Muscle layer of colon (tissue), 2 donors: ENCODE measurements at regions not wholly inside any gene's neighbourhood (a gene's known extent, or its start where the extent isn't known, plus 50 kb on each side); places are given as distances from the start of the nearest gene placed in this dataset.

Experiments used
- H3K27ac ChIP-seq: one replicate; pipeline ENCODE4 v1.7.0; 2013; ENCODE audit warnings: low read depth, mild to moderate bottlenecking, low read length, moderate library complexity
- H3K27me3 ChIP-seq, 2 donors: one replicate each; pipeline ENCODE4 v1.7.0; 2013; ENCODE audit warnings: low read length in 2 of 2, mild to moderate bottlenecking in 2 of 2; ENCODE audit not compliant: insufficient read depth in 2 of 2, control insufficient read depth in 1 of 2
- H3K36me3 ChIP-seq: one replicate; pipeline ENCODE4 v1.7.0; 2013; ENCODE audit warnings: mild to moderate bottlenecking, low read length; ENCODE audit not compliant: insufficient read depth
- H3K4me1 ChIP-seq: one replicate; pipeline ENCODE4 v1.7.0; 2013; ENCODE audit warnings: mild to moderate bottlenecking, low read length; ENCODE audit not compliant: insufficient read depth
- H3K4me3 ChIP-seq, 2 donors: one replicate each; pipeline ENCODE4 v1.7.0; 2013; ENCODE audit warnings: low read length in 2 of 2, low read depth in 1 of 2, mild to moderate bottlenecking in 1 of 2, moderate library complexity in 1 of 2
- H3K9ac ChIP-seq: one replicate; pipeline ENCODE4 v1.7.0; 2013; ENCODE audit warnings: low read length
- H3K9me3 ChIP-seq: one replicate; pipeline ENCODE4 v1.7.0; 2013; ENCODE audit warnings: mild to moderate bottlenecking, low read length
- donor health status: abdominal sarcoma.
- donor health status: Adenocarcinoma of cecum.

DNA sequence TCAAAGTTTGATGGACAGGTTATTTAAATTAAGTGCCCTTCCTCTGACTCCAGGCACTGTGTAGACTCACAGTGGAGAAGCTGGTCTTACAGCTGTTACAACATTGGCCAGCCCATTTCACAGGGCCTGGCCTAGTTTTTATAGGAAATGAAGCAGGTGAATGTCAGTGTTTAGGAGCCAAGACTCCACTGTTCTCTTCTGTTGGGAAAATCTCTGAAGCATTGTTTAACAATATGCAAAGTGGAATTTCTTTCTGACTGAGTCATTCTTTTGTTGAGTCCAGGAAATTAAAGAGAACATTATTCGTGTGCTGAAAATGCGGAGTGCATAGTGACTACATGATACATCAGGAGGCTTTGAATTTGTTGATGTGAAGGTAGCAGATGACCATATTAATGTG is 64.7 kb downstream of the ARRDC4 start:
- Histone ChIP-seq H3K9me3 (no peaks in the 10 kb centered on the region), H3K27me3 (no peaks in the 10 kb centered on the region), H3K9ac (no peak overlapping the region), H3K4me1 (peaks cover 22% of the 10 kb centered on the region), H3K27ac (peak overlapping the region; percentile 70), H3K4me3 (no peak overlapping the region), H3K36me3 (no peaks in the 10 kb centered on the region)

DNA sequence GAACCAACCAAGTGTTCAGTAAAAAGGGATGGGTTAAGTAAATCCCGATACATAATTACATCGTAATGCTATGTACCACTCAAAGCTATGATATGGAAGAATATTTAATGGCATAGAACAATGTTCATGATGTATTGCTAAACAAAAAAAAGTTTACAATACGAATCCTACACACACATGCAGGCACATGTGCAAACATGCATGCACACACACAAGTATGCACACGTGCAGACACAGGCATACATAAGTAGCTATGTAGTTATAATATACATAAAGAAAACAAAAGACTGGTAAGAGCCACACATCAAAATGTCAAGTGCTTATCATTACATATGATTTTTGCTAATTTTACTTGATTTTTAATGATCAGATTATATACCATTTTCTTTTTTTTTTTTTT is 74.2 kb downstream of the ARRDC4 start:
- Histone ChIP-seq H3K9me3 (no peaks in the 10 kb centered on the region), H3K9ac (no peak overlapping the region), H3K27ac (no peak overlapping the region), H3K27me3 (no peaks in the 10 kb centered on the region), H3K4me1 (no peaks in the 10 kb centered on the region), H3K4me3 (no peak overlapping the region), H3K36me3 (no peaks in the 10 kb centered on the region)

- Histone ChIP-seq H3K27ac (no peak overlapping the region), H3K4me3 (no peak overlapping the region), H3K4me1 (no peaks in the 10 kb centered on the region), H3K9me3 (no peaks in the 10 kb centered on the region), H3K36me3 (no peaks in the 10 kb centered on the region), H3K27me3 (no peaks in the 10 kb centered on the region), H3K9ac (no peak overlapping the region)
These were observed 74.6 kb downstream of the ARRDC4 start for GRCh38 chr15:98035134-98035533.

GRCh38 chr15:98035577-98036010 is 75.1 kb downstream of the ARRDC4 start:
- Histone ChIP-seq H3K9ac (no peak overlapping the region), H3K27me3 (no peaks in the 10 kb centered on the region), H3K27ac (no peak overlapping the region), H3K36me3 (no peaks in the 10 kb centered on the region), H3K9me3 (no peaks in the 10 kb centered on the region), H3K4me3 (no peak overlapping the region), H3K4me1 (no peaks in the 10 kb centered on the region)

DNA sequence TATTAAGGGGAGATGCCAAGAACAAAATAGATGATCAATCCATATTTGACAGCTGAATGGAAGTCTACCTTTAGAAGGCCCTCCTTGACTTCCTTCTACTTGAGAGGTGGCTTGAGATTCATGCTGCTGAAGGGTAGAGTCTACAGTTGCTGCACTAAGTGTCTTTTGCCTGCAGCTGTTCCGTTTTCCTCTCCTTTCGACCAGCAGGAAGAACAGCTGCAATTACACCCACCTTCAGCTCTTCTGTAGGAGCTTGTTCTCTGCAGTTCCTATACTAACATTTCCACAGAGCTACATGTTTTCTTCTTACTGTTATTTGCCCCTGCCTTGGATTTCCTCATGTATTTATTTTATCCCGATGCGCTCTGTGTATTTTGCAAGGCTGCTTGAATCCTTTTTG is 79.1 kb downstream of the ARRDC4 start:
- Histone ChIP-seq H3K9ac (no peak overlapping the region), H3K27me3 (no peaks in the 10 kb centered on the region), H3K9me3 (no peaks in the 10 kb centered on the region), H3K4me1 (no peaks in the 10 kb centered on the region), H3K4me3 (no peak overlapping the region), H3K27ac (no peak overlapping the region), H3K36me3 (no peaks in the 10 kb centered on the region)

GRCh38 chr15:98040146-98040545 is 79.6 kb downstream of the ARRDC4 start:
- Histone ChIP-seq H3K4me1 (no peaks in the 10 kb centered on the region), H3K9ac (no peak overlapping the region), H3K4me3 (no peak overlapping the region), H3K9me3 (no peaks in the 10 kb centered on the region), H3K27me3 (no peaks in the 10 kb centered on the region), H3K36me3 (no peaks in the 10 kb centered on the region), H3K27ac (no peak overlapping the region)

DNA sequence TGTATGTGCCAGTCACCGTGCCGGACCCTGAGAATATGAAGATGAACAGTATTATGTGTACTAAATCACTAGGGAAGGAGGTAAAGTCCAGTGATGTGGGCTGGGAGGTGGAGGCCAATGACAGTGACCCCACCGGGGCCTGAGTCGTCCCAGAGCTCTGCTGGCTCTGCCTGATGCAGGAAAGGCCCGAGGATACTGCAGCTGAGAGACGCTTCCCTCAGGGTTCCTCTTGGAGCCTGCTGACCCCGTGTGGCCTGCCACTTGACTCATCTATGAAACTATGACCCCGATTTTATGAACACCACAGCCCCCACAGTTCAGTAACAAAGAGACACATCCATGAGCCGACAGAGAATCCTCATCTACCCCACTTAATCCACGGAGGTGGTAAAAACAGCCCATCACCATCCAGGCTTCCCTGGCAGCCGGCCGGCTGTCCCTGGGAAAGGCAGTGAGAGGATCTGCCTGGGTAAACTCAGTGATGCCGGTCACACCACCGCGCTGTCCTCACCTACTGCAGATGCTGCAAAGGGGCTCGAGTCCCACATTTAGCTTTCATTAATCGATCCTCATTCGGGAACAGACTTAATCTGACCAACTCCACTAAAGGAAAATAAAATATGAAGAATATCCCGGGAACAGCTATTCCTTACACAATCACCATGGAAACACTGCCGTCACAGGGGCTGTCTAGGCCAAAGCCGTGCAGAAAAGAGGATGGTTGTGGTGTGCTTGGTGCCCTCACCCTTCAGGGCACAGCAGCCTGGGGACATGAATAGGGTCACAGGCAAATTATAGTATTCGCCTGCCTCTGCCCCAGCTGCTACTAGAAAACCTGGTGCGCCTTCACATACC is 82.9 kb downstream of the ARRDC4 start:
- Histone ChIP-seq H3K4me3 (no peak overlapping the region), H3K9me3 (no peaks in the 10 kb centered on the region), H3K27me3 (no peaks in the 10 kb centered on the region), H3K27ac (no peak overlapping the region), H3K4me1 (no peaks in the 10 kb centered on the region), H3K9ac (no peak overlapping the region), H3K36me3 (no peaks in the 10 kb centered on the region)

- Histone ChIP-seq H3K27me3 (no peaks in the 10 kb centered on the region), H3K27ac (no peak overlapping the region), H3K4me1 (no peaks in the 10 kb centered on the region), H3K4me3 (no peak overlapping the region), H3K9ac (no peak overlapping the region), H3K9me3 (peaks cover under 1% of the 10 kb centered on the region), H3K36me3 (no peaks in the 10 kb centered on the region)
These were observed 91.2 kb downstream of the ARRDC4 start for GRCh38 chr15:98051734-98052133.

DNA sequence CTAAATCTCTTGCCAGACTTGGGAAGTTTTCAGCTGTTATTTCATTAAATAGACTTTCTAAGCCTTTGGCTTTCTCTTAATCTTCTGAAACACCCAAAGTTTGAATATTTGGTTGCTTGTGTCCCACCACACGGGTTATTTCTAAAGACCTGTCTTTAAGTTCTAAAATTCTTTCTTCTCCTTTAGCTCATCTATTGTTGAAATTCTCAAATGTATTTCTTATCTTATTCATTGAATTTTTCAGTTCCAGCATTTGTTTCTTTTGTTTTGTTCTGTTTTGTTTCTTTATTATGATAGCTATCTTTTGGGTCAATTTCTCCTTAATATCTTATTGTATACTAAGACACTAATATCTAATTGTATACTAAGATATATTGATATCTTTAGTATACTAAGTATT is 97.0 kb downstream of the ARRDC4 start:
- Histone ChIP-seq H3K27me3 (no peaks in the 10 kb centered on the region), H3K36me3 (no peaks in the 10 kb centered on the region), H3K27ac (no peak overlapping the region), H3K9ac (no peak overlapping the region), H3K4me1 (no peaks in the 10 kb centered on the region), H3K4me3 (no peak overlapping the region), H3K9me3 (peaks cover 8% of the 10 kb centered on the region)

DNA sequence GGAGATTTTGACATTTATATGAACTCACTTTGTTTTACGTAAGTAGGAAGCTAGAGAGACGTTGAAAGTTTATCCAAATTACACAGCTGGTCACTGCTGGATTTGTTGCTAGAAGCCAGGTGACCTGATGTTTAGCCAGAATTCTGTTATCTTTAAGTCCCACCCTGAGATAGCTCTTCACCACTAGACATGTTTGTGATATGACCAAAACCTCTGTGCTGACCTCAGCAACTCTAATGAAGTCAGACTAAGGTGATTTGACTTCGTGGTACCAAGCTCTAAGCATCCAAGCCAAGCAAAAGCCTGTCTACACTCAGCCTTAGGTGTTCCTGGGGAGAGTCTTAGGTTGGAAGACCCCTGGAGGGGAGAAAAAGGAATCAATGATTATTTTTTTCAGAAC is 102.4 kb downstream of the ARRDC4 start:
- Histone ChIP-seq H3K9ac (no peak overlapping the region), H3K27me3 (no peaks in the 10 kb centered on the region), H3K27ac (no peak overlapping the region), H3K9me3 (no peaks in the 10 kb centered on the region), H3K4me1 (peaks cover 4% of the 10 kb centered on the region), H3K4me3 (no peak overlapping the region), H3K36me3 (no peaks in the 10 kb centered on the region)

GRCh38 chr15:98063315-98063714 is 102.8 kb downstream of the ARRDC4 start:
- Histone ChIP-seq H3K9me3 (no peaks in the 10 kb centered on the region), H3K27ac (no peak overlapping the region), H3K36me3 (no peaks in the 10 kb centered on the region), H3K9ac (no peak overlapping the region), H3K27me3 (no peaks in the 10 kb centered on the region), H3K4me3 (no peak overlapping the region), H3K4me1 (peaks cover 7% of the 10 kb centered on the region)

DNA sequence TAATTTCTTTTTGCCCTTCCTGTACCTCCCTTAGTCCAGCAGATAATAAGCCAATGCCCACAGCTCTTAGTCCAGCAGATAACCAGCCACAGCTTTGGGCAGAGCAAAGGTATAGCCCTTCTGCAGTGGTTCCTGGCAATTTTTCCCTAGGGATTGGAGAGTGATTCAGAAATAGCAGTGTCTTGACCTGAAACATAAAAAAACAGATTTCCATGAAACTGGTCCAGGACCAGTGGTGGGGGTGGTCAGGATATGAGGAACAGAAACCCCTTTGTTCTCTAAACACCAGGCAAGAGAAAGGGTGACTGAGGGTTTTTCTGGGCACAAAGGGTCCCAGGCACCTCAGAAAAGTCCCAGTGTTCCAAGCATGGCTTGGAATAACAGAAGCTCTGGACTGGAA is 103.4 kb downstream of the ARRDC4 start:
- Histone ChIP-seq H3K27me3 (no peaks in the 10 kb centered on the region), H3K9me3 (no peaks in the 10 kb centered on the region), H3K9ac (no peak overlapping the region), H3K36me3 (no peaks in the 10 kb centered on the region), H3K27ac (no peak overlapping the region), H3K4me1 (peaks cover 7% of the 10 kb centered on the region), H3K4me3 (no peak overlapping the region)
